ENCODE measurements at regions not wholly inside any gene's neighbourhood (a gene's known extent, or its start where the extent isn't known, plus 50 kb on each side); places are given as distances from the start of the nearest gene placed in this dataset.

DNA sequence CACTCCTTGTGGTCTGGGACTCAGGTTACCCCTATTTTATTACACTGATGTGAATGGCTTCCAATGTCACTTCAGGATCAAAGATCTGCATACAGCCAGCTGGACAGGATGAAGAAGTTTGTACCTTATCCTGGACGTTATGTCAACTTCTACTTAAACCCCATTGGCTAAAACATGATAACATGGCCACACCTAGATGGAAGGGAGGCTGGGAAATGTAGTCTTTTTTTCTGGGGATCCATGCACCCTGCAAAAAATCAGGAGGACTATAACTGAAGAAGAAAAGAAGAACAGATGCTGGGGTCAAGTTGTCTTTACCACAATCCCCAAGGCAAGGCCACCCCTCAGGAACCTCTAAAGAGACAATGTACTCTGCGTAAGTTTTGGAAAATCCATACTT is 459.2 kb downstream of the BCOR start:
- TF ChIP-seq, protein P1, sequence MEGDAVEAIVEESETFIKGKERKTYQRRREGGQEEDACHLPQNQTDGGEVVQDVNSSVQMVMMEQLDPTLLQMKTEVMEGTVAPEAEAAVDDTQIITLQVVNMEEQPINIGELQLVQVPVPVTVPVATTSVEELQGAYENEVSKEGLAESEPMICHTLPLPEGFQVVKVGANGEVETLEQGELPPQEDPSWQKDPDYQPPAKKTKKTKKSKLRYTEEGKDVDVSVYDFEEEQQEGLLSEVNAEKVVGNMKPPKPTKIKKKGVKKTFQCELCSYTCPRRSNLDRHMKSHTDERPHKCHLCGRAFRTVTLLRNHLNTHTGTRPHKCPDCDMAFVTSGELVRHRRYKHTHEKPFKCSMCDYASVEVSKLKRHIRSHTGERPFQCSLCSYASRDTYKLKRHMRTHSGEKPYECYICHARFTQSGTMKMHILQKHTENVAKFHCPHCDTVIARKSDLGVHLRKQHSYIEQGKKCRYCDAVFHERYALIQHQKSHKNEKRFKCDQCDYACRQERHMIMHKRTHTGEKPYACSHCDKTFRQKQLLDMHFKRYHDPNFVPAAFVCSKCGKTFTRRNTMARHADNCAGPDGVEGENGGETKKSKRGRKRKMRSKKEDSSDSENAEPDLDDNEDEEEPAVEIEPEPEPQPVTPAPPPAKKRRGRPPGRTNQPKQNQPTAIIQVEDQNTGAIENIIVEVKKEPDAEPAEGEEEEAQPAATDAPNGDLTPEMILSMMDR (IDR thresholded peaks at IDR 0.05), result no peak
- TF ChIP-seq POLR2AphosphoS5 (IDR thresholded peaks at IDR 0.05), result no peak
- TF ChIP-seq EP300 (IDR thresholded peaks at IDR 0.05), result no peak
